ENCODE measurements at regions not wholly inside any gene's neighbourhood (a gene's known extent, or its start where the extent isn't known, plus 50 kb on each side); places are given as distances from the start of the nearest gene placed in this dataset.
"Not testable (repeated sequence)": the region's sequence is repeated elsewhere in the genome, so short reads cannot be mapped to it uniquely, and the experiment has no call there.

- in situ Hi-C loops (cut with MboI; ENCODE audit: low sequenced_read_pairs): no loop called here
Observed at GRCh38 chr14:37972941-37973887, 234.5 kb upstream of the SSTR1 start.

- in situ Hi-C loops (cut with MboI; ENCODE audit: low sequenced_read_pairs): no loop called here
Observed at GRCh38 chr14:37974421-37974820, 233.3 kb upstream of the SSTR1 start.

GRCh38 chr14:37977481-37977880, 230.2 kb upstream of the SSTR1 start:
- in situ Hi-C loops (cut with MboI; ENCODE audit: low sequenced_read_pairs): no loop called here

GRCh38 chr14:37985826-37986470, 221.8 kb upstream of the SSTR1 start:
- in situ Hi-C loops (cut with MboI; ENCODE audit: low sequenced_read_pairs): no loop called here

- in situ Hi-C loops (cut with MboI; ENCODE audit: low sequenced_read_pairs): no loop called here
Observed at GRCh38 chr14:37988472-37988871, 219.2 kb upstream of the SSTR1 start.

- in situ Hi-C loops (cut with MboI; ENCODE audit: low sequenced_read_pairs): no loop called here
Observed at GRCh38 chr14:37991027-37991426, 216.7 kb upstream of the SSTR1 start.

GRCh38 chr14:37992499-37992898, 215.2 kb upstream of the SSTR1 start:
- in situ Hi-C loops (cut with MboI; ENCODE audit: low sequenced_read_pairs): no loop called here

- in situ Hi-C loops (cut with MboI; ENCODE audit: low sequenced_read_pairs): no loop called here
Observed at GRCh38 chr14:37994846-37995372, 212.8 kb upstream of the SSTR1 start.

- in situ Hi-C loops (cut with MboI; ENCODE audit: low sequenced_read_pairs): no loop called here
Observed at GRCh38 chr14:37997017-37997416, 210.7 kb upstream of the SSTR1 start.

GRCh38 chr14:38000340-38000739, 207.4 kb upstream of the SSTR1 start:
- in situ Hi-C loops (cut with MboI; ENCODE audit: low sequenced_read_pairs): no loop called here

- in situ Hi-C loops (cut with MboI; ENCODE audit: low sequenced_read_pairs): no loop called here
Observed at GRCh38 chr14:38001501-38001900, 206.2 kb upstream of the SSTR1 start.

GRCh38 chr14:38003746-38004609, 203.7 kb upstream of the SSTR1 start:
- in situ Hi-C loops (cut with MboI; ENCODE audit: low sequenced_read_pairs): no loop called here

GRCh38 chr14:38004610-38004879, 203.2 kb upstream of the SSTR1 start:
- in situ Hi-C loops (cut with MboI; ENCODE audit: low sequenced_read_pairs): no loop called here

GRCh38 chr14:38011156-38011555, 196.5 kb upstream of the SSTR1 start:
- in situ Hi-C loops (cut with MboI; ENCODE audit: low sequenced_read_pairs): not testable (repeated sequence)

- in situ Hi-C loops (cut with MboI; ENCODE audit: low sequenced_read_pairs): no loop called here
Observed at GRCh38 chr14:38012056-38012455, 195.6 kb upstream of the SSTR1 start.

- in situ Hi-C loops (cut with MboI; ENCODE audit: low sequenced_read_pairs): no loop called here
Observed at GRCh38 chr14:38016497-38016896, 191.2 kb upstream of the SSTR1 start.

- in situ Hi-C loops (cut with MboI; ENCODE audit: low sequenced_read_pairs): no loop called here
Observed at GRCh38 chr14:38021861-38022260, 185.8 kb upstream of the SSTR1 start.

GRCh38 chr14:38022775-38023174, 184.9 kb upstream of the SSTR1 start:
- in situ Hi-C loops (cut with MboI; ENCODE audit: low sequenced_read_pairs): no loop called here

GRCh38 chr14:38038171-38038570, 169.5 kb upstream of the SSTR1 start:
- in situ Hi-C loops (cut with MboI; ENCODE audit: low sequenced_read_pairs): no loop called here

GRCh38 chr14:38038986-38039385, 168.7 kb upstream of the SSTR1 start:
- in situ Hi-C loops (cut with MboI; ENCODE audit: low sequenced_read_pairs): no loop called here

- in situ Hi-C loops (cut with MboI; ENCODE audit: low sequenced_read_pairs): no loop called here
Observed at GRCh38 chr14:38039496-38039895, 168.2 kb upstream of the SSTR1 start.

Measured in HL-60/S4 treated with phorbol 12-myristate 13-acetate at 8.2 ng/mL for 4 days and 3 days (cell line).